Nephron progenitor cell (in vitro differentiated cells): ENCODE measurements at regions not wholly inside any gene's neighbourhood (a gene's known extent, or its start where the extent isn't known, plus 50 kb on each side); places are given as distances from the start of the nearest gene placed in this dataset.
A peak's percentile ranks its signal among the peaks of the same experiment; 100 is the strongest.
"Not testable (repeated sequence)": the region's sequence is repeated elsewhere in the genome, so short reads cannot be mapped to it uniquely, and the experiment has no call there.

Experiments
- DNase-seq: peaks from one replicate; pipeline ENCODE4 v3.0.0; 2021
- H3K27ac Mint-ChIP-seq: 2 replicates; pipeline ENCODE4 v1.8.0; 2021; ENCODE audit warnings: mild to moderate bottlenecking, moderate library complexity, mixed read lengths
- H3K27me3 Mint-ChIP-seq: 2 replicates; pipeline ENCODE4 v1.8.0; 2021; ENCODE audit warnings: mild to moderate bottlenecking, low read depth, mixed read lengths; ENCODE audit not compliant: poor library complexity
- H3K36me3 Mint-ChIP-seq: 2 replicates; pipeline ENCODE4 v1.8.0; 2021; ENCODE audit warnings: low read depth, mixed read lengths
- H3K4me1 Mint-ChIP-seq: 2 replicates; pipeline ENCODE4 v1.8.0; 2021; ENCODE audit warnings: mixed read lengths
- H3K4me3 Mint-ChIP-seq: 2 replicates; pipeline ENCODE4 v1.8.0; 2021; ENCODE audit warnings: mild to moderate bottlenecking, moderate library complexity, mixed read lengths
- H3K9me3 Mint-ChIP-seq: 2 replicates; pipeline ENCODE4 v1.8.0; 2021; ENCODE audit warnings: mild to moderate bottlenecking, moderate library complexity, mixed read lengths
- TF ChIP-seq, protein P1 (sequence below): fragments of 200-600 bp; sonication (generic); IDR thresholded peaks from 2 replicates; pipeline ENCODE4 v1.5.0; 2021; ENCODE audit warnings: antibody characterized with exemption

- Mint-ChIP-seq H3K27ac (peak overlapping the region; percentile 66), H3K4me3 (peak overlapping the region; percentile 93), H3K36me3 (no peaks in the 10 kb centered on the region), H3K27me3 (peaks cover 63% of the 10 kb centered on the region), H3K4me1 (peaks cover 22% of the 10 kb centered on the region), H3K9me3 (no peaks in the 10 kb centered on the region)
- TF ChIP-seq, protein P1, sequence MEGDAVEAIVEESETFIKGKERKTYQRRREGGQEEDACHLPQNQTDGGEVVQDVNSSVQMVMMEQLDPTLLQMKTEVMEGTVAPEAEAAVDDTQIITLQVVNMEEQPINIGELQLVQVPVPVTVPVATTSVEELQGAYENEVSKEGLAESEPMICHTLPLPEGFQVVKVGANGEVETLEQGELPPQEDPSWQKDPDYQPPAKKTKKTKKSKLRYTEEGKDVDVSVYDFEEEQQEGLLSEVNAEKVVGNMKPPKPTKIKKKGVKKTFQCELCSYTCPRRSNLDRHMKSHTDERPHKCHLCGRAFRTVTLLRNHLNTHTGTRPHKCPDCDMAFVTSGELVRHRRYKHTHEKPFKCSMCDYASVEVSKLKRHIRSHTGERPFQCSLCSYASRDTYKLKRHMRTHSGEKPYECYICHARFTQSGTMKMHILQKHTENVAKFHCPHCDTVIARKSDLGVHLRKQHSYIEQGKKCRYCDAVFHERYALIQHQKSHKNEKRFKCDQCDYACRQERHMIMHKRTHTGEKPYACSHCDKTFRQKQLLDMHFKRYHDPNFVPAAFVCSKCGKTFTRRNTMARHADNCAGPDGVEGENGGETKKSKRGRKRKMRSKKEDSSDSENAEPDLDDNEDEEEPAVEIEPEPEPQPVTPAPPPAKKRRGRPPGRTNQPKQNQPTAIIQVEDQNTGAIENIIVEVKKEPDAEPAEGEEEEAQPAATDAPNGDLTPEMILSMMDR = peak; percentile 25
- peak; percentile 91 for DNase-seq
Observed at GRCh38 chr13:99087098-99087953, 109.5 kb upstream of the DOCK9 start.

DNA sequence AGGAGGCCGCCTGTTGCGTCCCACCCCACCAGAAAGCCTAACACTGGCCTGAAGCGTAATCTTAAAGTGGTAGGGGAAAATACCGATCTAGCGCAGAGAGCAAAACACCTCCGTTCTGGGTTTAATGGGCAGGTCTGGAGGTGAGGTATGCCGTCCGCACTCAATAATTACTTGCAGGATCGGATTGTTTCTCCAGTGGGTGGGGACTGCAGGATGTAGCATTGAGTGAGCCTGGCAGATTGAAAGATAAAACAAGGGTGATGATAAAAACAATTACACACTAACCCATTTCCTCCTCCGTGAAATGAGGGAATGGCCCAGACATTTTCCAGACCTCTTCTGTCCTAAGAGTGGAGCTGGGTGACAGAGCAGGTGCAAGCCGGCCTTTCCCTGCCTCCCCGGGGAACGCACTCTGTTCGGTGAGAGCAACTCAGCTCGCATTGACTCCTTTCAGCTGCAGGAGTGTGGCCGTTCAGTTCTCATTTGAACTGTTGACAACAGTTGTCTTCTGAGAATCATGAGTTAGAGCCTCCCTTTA, 110.2 kb upstream of the DOCK9 start:
- no peaks in the 10 kb centered on the region for H3K9me3 Mint-ChIP-seq
- H3K36me3 Mint-ChIP-seq = no peaks in the 10 kb centered on the region
- DNase-seq = peak; percentile 16
- H3K27ac Mint-ChIP-seq = no peak overlapping the region
- peaks cover 23% of the 10 kb centered on the region for H3K4me1 Mint-ChIP-seq
- H3K27me3 Mint-ChIP-seq = peaks cover 64% of the 10 kb centered on the region
- H3K4me3 Mint-ChIP-seq = peak overlapping the region; percentile 93
- TF ChIP-seq, protein P1 = no peak

DNA sequence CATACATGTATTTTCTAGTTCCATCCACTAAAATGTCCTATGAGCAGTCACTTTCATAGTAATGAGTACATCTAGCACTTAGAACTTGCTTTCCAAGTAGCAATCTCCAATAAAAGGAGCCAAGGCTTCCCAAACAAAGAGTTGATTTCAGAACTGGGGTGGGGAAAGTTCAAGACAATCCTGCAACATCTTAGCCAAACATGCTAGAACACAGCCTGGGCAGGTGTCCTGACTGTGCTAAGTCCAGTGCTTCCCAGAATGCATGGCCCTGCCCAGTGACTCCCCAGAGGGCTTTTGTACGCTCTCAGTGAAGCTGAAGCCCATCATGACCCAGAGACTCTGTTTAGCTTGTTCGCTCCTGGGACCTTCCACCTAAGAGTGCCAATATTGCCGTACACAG, 106.7 kb upstream of the UBAC2 start:
- Mint-ChIP-seq H3K36me3 (no peaks in the 10 kb centered on the region), H3K27me3 (peaks cover 21% of the 10 kb centered on the region), H3K4me3 (no peak overlapping the region), H3K4me1 (peaks cover 5% of the 10 kb centered on the region), H3K9me3 (no peaks in the 10 kb centered on the region), H3K27ac (no peak overlapping the region)
- TF ChIP-seq, protein P1 = no peak
- DNase-seq = no peak

- not testable (repeated sequence) for H3K27me3 Mint-ChIP-seq, H3K36me3 Mint-ChIP-seq, DNase-seq, H3K9me3 Mint-ChIP-seq
- H3K27ac Mint-ChIP-seq = peak overlapping the region; percentile 96
- H3K4me1 Mint-ChIP-seq = peaks cover 24% of the 10 kb centered on the region
- peak overlapping the region; percentile 27 for H3K4me3 Mint-ChIP-seq
Observed at GRCh38 chr13:99101831-99102230, 98.8 kb upstream of the UBAC2 start.

- Mint-ChIP-seq H3K9me3 (peaks cover 8% of the 10 kb centered on the region), H3K36me3 (no peaks in the 10 kb centered on the region), H3K27ac (peak overlapping the region; percentile 85), H3K27me3 (peaks cover 3% of the 10 kb centered on the region), H3K4me3 (no peak overlapping the region), H3K4me1 (peaks cover 24% of the 10 kb centered on the region)
- DNase-seq = no peak
- TF ChIP-seq, protein P1 = no peak
Observed at GRCh38 chr13:99103536-99103935, 97.1 kb upstream of the UBAC2 start.

DNA sequence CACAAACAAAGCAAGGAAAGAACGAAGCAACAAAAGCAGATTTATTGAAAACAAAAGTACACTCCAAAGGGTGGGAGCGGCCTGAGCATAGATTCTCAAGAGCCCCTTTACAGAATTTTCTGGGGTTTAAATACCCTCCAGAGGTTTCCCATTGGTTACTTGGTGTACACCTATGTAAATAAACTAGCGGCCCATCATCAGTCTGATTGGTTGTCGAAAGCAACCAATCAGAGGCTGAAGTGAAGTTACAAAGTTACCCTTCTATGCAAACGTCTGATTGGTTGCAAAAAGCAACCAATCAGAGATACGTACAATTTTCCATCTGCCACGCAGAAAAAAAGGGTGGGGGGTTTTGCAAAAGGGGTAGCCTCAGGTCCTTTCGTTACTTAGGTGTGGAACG, 96.3 kb upstream of the UBAC2 start:
- Mint-ChIP-seq H3K9me3 (peaks cover 14% of the 10 kb centered on the region), H3K27ac (no peak overlapping the region), H3K27me3 (peaks cover 10% of the 10 kb centered on the region), H3K4me1 (peaks cover 24% of the 10 kb centered on the region), H3K4me3 (no peak overlapping the region), H3K36me3 (no peaks in the 10 kb centered on the region)
- DNase-seq = no peak
- TF ChIP-seq, protein P1 = no peak
